ENCODE measurements at regions not wholly inside any gene's neighbourhood (a gene's known extent, or its start where the extent isn't known, plus 50 kb on each side); places are given as distances from the start of the nearest gene placed in this dataset.

DNA sequence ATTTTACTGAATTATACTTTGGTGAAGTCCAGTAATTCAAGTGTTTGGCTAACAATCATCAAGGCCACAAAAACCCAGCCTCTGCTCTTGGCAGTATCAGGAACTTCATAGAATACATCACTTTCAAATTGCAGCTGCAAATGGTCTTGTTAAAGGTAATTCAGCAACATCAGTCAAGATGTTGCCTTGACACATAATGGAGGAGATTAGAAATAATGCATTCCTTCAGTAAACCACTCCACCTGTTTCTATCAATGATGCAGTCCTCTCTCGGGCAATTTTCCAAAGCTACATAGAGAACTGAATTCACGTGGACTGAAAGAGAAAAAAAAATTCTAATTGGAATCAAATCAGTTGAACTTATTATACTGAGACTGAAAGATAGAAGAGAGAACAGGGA is 279.3 kb downstream of the VGLL3 start:
- no peak for DNase-seq (ENCODE audit: low spot score in 2 of 2)
- Histone ChIP-seq H3K4me3 (no peak overlapping the region), H3K36me3 (no peaks in the 10 kb centered on the region), H3K9me3 (no peaks in the 10 kb centered on the region), H3K27me3 (no peaks in the 10 kb centered on the region), H3K27ac (no peak overlapping the region), H3K4me1 (no peaks in the 10 kb centered on the region)
- TF ChIP-seq POLR2A (IDR thresholded peaks at IDR 0.05) (no peak), EP300 (IDR thresholded peaks at IDR 0.05) (no peak)
- TF ChIP-seq, protein P1, sequence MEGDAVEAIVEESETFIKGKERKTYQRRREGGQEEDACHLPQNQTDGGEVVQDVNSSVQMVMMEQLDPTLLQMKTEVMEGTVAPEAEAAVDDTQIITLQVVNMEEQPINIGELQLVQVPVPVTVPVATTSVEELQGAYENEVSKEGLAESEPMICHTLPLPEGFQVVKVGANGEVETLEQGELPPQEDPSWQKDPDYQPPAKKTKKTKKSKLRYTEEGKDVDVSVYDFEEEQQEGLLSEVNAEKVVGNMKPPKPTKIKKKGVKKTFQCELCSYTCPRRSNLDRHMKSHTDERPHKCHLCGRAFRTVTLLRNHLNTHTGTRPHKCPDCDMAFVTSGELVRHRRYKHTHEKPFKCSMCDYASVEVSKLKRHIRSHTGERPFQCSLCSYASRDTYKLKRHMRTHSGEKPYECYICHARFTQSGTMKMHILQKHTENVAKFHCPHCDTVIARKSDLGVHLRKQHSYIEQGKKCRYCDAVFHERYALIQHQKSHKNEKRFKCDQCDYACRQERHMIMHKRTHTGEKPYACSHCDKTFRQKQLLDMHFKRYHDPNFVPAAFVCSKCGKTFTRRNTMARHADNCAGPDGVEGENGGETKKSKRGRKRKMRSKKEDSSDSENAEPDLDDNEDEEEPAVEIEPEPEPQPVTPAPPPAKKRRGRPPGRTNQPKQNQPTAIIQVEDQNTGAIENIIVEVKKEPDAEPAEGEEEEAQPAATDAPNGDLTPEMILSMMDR (IDR thresholded peaks at IDR 0.05), result no peak
- WGBS, 2 donors, result 65 to 73% methylated on average over 2 of the region's 2 CpGs

DNA sequence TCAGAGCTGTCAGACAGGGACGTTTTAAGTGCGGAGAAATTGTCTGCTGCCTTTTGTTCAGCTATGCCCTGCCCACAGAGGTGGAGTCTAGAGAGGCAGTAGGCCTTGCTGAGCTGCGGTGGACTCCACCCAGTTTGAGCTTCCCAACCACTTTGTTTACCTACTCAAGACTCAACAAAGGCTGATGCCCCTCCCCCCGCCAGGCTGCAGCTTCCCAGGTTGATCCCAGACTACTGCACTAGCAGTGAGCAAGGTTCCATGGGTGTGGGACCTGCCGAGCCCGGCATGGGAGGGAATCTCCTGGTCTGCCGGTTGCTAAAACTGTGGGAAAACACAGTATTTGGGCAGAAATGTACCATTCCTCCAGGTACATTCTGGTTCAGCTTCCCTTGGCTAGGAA is 282.1 kb downstream of the VGLL3 start:
- H3K27ac ChIP-seq, result no peak overlapping the region
- DNase-seq (ENCODE audit: low spot score in 2 of 2), result no peak
- H3K9me3 ChIP-seq, result peaks cover 0 to 5% (median 0%) of the 10 kb centered on the region in 4 donors
- 66 to 84% methylated on average over 5 to 6 of the region's 7 CpGs for WGBS, 2 donors
- H3K4me1 ChIP-seq, result no peaks in the 10 kb centered on the region
- TF ChIP-seq, protein P1 (IDR thresholded peaks at IDR 0.05), result no peak
- TF ChIP-seq EP300 (IDR thresholded peaks at IDR 0.05) (no peak), POLR2A (IDR thresholded peaks at IDR 0.05) (no peak)
- H3K27me3 ChIP-seq, result no peaks in the 10 kb centered on the region
- H3K36me3 ChIP-seq, result no peaks in the 10 kb centered on the region
- H3K4me3 ChIP-seq, result no peak overlapping the region

DNA sequence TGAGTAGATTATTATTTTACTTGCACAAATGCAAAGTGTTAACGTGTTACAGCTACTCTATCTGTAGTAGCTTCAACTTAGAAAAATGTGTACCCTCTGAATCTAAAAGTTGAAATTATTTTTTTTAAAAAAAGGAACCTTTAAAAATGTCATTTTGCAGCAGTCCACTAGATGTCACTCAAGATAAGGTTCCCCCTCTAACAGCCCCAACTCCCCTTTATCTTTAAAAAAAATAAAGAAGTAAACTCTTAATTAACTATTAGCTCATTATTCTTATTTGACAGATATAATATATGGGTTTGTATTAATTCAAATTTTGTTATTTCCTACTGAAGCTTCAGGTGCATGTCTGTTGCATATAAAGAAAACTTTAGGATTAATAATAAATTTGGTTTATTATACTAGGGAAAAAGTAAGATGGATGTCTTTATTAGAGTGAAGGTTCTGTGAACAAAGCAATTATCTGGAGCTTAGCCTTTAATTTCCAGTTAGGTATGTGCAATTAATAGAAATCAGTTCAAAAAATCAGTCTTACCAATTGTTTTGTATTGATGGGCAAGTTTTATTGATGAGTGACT is 288.5 kb downstream of the VGLL3 start:
- TF ChIP-seq EP300 (IDR thresholded peaks at IDR 0.05), result no peak
- TF ChIP-seq, protein P1 (IDR thresholded peaks at IDR 0.05), result peak in 3 of 5 experiments; percentile 22 to 42 (median 41)
- H3K27ac ChIP-seq, result no peak overlapping the region
- no peak for DNase-seq (ENCODE audit: low spot score in 2 of 2)
- no peak overlapping the region for H3K4me3 ChIP-seq
- H3K4me1 ChIP-seq, result no peaks in the 10 kb centered on the region
- H3K36me3 ChIP-seq, result no peaks in the 10 kb centered on the region
- 13 to 15% methylated on average over 1 of the region's 1 CpG for WGBS, 2 donors
- H3K27me3 ChIP-seq, result no peaks in the 10 kb centered on the region
- H3K9me3 ChIP-seq, result peaks cover 0 to 5% (median 0%) of the 10 kb centered on the region in 4 donors

DNA sequence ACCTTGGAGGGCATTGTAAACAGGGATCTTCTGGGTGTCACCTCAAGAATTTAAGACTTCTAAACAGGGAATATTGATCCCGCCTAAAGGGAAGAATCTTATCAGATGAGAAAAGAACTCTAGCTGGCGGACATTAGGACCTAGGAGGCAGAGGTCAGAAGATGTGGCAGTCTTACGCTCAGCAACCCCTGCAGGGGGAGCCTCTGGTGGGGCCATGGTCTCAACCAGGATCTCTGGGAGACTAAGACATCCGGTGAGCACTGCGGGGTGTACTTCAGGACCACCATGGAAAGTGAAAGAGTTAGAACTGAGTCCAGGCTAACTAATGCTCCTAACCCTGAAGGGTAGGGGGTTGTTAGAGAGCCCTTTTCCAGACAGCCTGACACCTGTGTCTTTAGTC is 295.2 kb downstream of the VGLL3 start:
- Histone ChIP-seq H3K27ac (no peak overlapping the region), H3K4me3 (no peak overlapping the region), H3K36me3 (no peaks in the 10 kb centered on the region), H3K9me3 (no peaks in the 10 kb centered on the region), H3K4me1 (no peaks in the 10 kb centered on the region), H3K27me3 (no peaks in the 10 kb centered on the region)
- 71 to 83% methylated on average over 5 of the region's 5 CpGs for WGBS, 2 donors
- DNase-seq (ENCODE audit: low spot score in 2 of 2), result no peak
- TF ChIP-seq POLR2A (IDR thresholded peaks at IDR 0.05) (no peak), EP300 (IDR thresholded peaks at IDR 0.05) (no peak)
- TF ChIP-seq, protein P1 (IDR thresholded peaks at IDR 0.05), result no peak

DNA sequence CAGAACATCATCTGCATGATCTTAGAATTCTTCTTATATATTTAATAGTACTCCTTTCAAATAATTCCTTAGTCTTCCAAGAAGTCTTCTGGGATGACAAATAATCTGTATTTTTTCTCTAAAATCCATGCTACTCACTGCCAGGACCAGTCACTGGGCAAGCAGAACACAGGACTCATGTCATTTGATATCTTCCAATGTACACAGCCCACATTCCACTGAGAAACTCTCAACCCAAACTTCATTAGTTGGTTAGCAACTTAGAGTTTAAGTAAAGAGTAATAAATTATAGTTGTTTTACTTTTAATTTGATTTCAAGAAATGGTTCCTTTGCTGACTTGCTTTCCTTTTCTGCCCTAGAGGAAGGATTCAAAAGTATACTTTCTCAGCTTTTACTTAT is 317.0 kb downstream of the VGLL3 start:
- no peaks in the 10 kb centered on the region for H3K36me3 ChIP-seq
- no peak for DNase-seq (ENCODE audit: low spot score in 2 of 2)
- H3K4me3 ChIP-seq, result no peak overlapping the region
- no peaks in the 10 kb centered on the region for H3K27me3 ChIP-seq
- peaks cover 0 to 15% (median 2%) of the 10 kb centered on the region in 4 donors for H3K9me3 ChIP-seq
- no peak for TF ChIP-seq POLR2A (IDR thresholded peaks at IDR 0.05)
- no peak for TF ChIP-seq EP300 (IDR thresholded peaks at IDR 0.05)
- TF ChIP-seq, protein P1 (IDR thresholded peaks at IDR 0.05), result no peak
- H3K4me1 ChIP-seq, result no peaks in the 10 kb centered on the region
- no peak overlapping the region for H3K27ac ChIP-seq
